ENCODE measurements at regions not wholly inside any gene's neighbourhood (a gene's known extent, or its start where the extent isn't known, plus 50 kb on each side); places are given as distances from the start of the nearest gene placed in this dataset.

DNA sequence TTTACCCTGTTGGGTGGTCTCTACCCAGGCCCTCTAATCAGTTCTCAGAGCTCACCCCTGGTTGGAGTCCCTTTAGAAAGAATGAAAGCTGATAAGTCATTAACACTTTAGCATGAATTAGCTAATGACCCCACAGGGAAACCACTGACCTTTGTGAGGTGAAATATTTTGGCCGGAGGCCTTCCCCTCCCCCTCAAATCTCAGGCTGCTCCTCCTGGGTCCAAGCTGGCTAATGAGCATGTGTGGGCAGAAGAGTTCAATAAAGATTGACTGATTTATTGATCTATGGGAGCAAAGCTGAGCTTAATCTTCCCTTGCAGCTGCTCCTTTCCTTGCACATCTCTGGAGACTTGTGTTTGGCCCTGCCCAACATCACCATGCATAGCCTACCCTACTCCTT, 78.8 kb upstream of the CCDC85A start:
- Histone ChIP-seq H3K4me2 (ENCODE audit: control insufficient read depth, extremely low read depth, insufficient read depth, low read depth, low read length) (no peak overlapping the region), H3K9me3 (ENCODE audit: control insufficient read depth, low read depth, low read length) (no peaks in the 10 kb centered on the region), H2AFZ (ENCODE audit: control insufficient read depth, low read length) (no peak overlapping the region), H3K9me1 (ENCODE audit: control insufficient read depth, extremely low read depth, insufficient read depth, low read length) (no peaks in the 10 kb centered on the region), H3K27me3 (ENCODE audit: control insufficient read depth, extremely low read depth, insufficient read depth, low read length) (no peaks in the 10 kb centered on the region), H3K9ac (ENCODE audit: control insufficient read depth, extremely low read depth, insufficient read depth, low read length) (no peak overlapping the region), H3K4me3 (ENCODE audit: control insufficient read depth in 2 of 3, extremely low read depth in 1 of 3, insufficient read depth in 2 of 3, low read depth in 1 of 3, low read length in 3 of 3) (no peak overlapping the region), H3K79me2 (ENCODE audit: control insufficient read depth, insufficient read depth, low read length) (no peaks in the 10 kb centered on the region), H4K20me1 (ENCODE audit: control insufficient read depth, extremely low read depth, insufficient read depth, low read length) (no peaks in the 10 kb centered on the region), H3K4me1 (ENCODE audit: control insufficient read depth, extremely low read depth, insufficient read depth, low read length) (no peaks in the 10 kb centered on the region), H3K27ac (ENCODE audit: control insufficient read depth, insufficient read depth, low read length) (no peak overlapping the region), H3K36me3 (ENCODE audit: control insufficient read depth in 2 of 2, extremely low read depth in 1 of 2, insufficient read depth in 2 of 2, low read length in 2 of 2) (no peaks in the 10 kb centered on the region)
- DNase-seq (ENCODE audit: low read depth, low spot score) (no peak), FAIRE-seq (no peak)
- dilution Hi-C loops (cut with MboI; ENCODE audit: extremely low pct_ligation_motif_present, low sequenced_read_pairs), result no loop called here
- TF ChIP-seq, protein P1, sequence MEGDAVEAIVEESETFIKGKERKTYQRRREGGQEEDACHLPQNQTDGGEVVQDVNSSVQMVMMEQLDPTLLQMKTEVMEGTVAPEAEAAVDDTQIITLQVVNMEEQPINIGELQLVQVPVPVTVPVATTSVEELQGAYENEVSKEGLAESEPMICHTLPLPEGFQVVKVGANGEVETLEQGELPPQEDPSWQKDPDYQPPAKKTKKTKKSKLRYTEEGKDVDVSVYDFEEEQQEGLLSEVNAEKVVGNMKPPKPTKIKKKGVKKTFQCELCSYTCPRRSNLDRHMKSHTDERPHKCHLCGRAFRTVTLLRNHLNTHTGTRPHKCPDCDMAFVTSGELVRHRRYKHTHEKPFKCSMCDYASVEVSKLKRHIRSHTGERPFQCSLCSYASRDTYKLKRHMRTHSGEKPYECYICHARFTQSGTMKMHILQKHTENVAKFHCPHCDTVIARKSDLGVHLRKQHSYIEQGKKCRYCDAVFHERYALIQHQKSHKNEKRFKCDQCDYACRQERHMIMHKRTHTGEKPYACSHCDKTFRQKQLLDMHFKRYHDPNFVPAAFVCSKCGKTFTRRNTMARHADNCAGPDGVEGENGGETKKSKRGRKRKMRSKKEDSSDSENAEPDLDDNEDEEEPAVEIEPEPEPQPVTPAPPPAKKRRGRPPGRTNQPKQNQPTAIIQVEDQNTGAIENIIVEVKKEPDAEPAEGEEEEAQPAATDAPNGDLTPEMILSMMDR (optimal IDR thresholded peaks at IDR 0.05 in 1 of 3, IDR thresholded peaks at IDR 0.05 in 1 of 3, conservative IDR thresholded peaks at IDR 0.05 in 1 of 3; ENCODE audit: extremely low read depth in 1 of 3, insufficient read depth in 2 of 3, low read length in 3 of 3), result no peak

DNA sequence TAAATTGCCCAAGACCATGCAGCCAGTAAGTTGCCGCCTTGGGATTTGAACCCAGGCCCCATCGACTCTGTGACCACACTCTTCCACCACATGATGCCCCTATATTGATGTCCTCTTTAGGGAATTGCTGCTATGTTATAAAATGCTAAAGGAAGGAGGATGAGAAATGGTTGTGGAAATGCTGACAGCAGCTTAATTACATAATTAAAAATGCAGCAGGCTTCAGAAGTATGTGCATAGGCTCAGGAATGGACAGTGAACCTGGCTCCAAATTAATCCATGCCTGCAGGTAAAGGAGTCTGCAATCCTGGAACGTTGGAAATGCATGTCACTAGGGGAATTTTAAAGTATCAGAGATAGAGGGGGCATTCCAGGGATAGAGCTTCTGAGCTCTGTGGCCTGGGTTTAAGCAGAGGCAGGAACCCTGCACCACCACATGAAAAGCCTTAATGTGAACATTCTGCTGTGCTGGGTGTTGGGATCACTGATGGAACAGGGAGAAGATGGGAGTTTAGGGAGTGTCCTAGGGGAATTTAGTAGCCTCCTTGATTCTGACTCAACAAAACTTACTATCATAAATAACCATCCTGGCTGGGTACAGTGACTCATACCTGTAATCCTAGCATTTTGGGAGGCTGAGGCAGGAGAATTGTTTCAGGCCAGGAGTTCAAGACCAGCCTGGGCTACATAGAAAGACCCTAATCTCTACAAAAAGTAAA, 76.1 kb upstream of the CCDC85A start:
- FAIRE-seq, result no peak
- Histone ChIP-seq H3K27me3 (ENCODE audit: control insufficient read depth, extremely low read depth, insufficient read depth, low read length) (no peaks in the 10 kb centered on the region), H3K36me3 (ENCODE audit: control insufficient read depth in 2 of 2, extremely low read depth in 1 of 2, insufficient read depth in 2 of 2, low read length in 2 of 2) (no peaks in the 10 kb centered on the region), H3K4me3 (ENCODE audit: control insufficient read depth in 2 of 3, extremely low read depth in 1 of 3, insufficient read depth in 2 of 3, low read depth in 1 of 3, low read length in 3 of 3) (no peak overlapping the region), H3K9me3 (ENCODE audit: control insufficient read depth, low read depth, low read length) (no peaks in the 10 kb centered on the region), H3K4me1 (ENCODE audit: control insufficient read depth, extremely low read depth, insufficient read depth, low read length) (no peaks in the 10 kb centered on the region), H3K27ac (ENCODE audit: control insufficient read depth, insufficient read depth, low read length) (no peak overlapping the region), H2AFZ (ENCODE audit: control insufficient read depth, low read length) (no peak overlapping the region), H3K9ac (ENCODE audit: control insufficient read depth, extremely low read depth, insufficient read depth, low read length) (no peak overlapping the region), H3K9me1 (ENCODE audit: control insufficient read depth, extremely low read depth, insufficient read depth, low read length) (no peaks in the 10 kb centered on the region), H4K20me1 (ENCODE audit: control insufficient read depth, extremely low read depth, insufficient read depth, low read length) (no peaks in the 10 kb centered on the region), H3K79me2 (ENCODE audit: control insufficient read depth, insufficient read depth, low read length) (no peaks in the 10 kb centered on the region), H3K4me2 (ENCODE audit: control insufficient read depth, extremely low read depth, insufficient read depth, low read depth, low read length) (no peak overlapping the region)
- dilution Hi-C loops (cut with MboI; ENCODE audit: extremely low pct_ligation_motif_present, low sequenced_read_pairs), result no loop called here
- no peak for DNase-seq (ENCODE audit: low read depth, low spot score)
- no peak for TF ChIP-seq EZH2 (IDR thresholded peaks at IDR 0.05; ENCODE audit: low read length)
- TF ChIP-seq, protein P1 (optimal IDR thresholded peaks at IDR 0.05 in 1 of 3, IDR thresholded peaks at IDR 0.05 in 1 of 3, conservative IDR thresholded peaks at IDR 0.05 in 1 of 3; ENCODE audit: extremely low read depth in 1 of 3, insufficient read depth in 2 of 3, low read length in 3 of 3), result no peak
